ENCODE measurements at regions not wholly inside any gene's neighbourhood (a gene's known extent, or its start where the extent isn't known, plus 50 kb on each side); places are given as distances from the start of the nearest gene placed in this dataset.

DNA sequence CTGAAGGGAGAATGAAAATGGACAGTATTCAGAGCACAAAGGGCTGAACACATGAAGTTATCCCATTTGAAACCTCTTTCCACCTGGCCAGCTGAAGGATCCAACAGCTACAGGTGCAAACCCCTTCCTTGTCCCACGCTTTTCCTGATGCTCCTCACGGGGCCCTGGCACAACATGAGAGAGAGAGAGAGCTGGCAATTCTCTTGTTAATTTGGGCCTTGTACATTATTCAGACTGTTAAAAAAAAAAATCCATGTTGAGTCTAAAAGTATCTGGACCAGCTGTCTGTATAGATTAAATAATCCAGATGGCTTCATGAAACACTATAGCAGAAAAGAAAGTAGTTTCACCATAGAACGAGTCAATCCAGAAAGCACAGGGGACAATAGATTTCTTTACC is 74.1 kb downstream of the HMHB1 start:
- TF ChIP-seq FOXM1 (IDR thresholded peaks at IDR 0.05; ENCODE audit: borderline replicate concordance, low read depth) (no peak), YY1 (IDR thresholded peaks at IDR 0.05; ENCODE audit: low read depth) (no peak)

Data from Ishikawa (cell line).